DMS153 treated with DMSO at 0.1 percent for 48 hours (cell line): ENCODE measurements at regions not wholly inside any gene's neighbourhood (a gene's known extent, or its start where the extent isn't known, plus 50 kb on each side); places are given as distances from the start of the nearest gene placed in this dataset.

Experiments
- DNase-seq: peaks from one replicate; lab custom pipeline; 2025; ENCODE audit not compliant: unreplicated experiment; lab: John Stamatoyannopoulos, UW

DNA sequence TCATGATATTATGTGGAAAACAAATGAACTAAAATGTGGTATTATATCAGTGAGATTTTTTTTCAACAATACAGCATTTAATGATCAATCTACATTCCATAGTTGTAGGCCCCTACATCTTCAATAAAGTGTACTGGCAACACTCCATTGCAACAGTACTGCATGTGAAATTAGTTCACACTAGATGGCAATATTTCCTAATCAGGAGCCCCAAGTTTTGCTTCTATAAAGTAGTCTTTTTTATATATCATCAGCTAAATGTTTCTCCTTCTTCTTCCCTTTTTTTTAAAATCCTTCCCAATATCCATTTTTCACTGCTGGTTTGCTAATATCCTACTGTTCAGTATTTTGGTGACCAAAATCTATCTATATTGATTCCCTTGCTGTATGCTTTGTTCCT, 528.3 kb upstream of the ATXN8OS start:
- DNase-seq: no peak

DNA sequence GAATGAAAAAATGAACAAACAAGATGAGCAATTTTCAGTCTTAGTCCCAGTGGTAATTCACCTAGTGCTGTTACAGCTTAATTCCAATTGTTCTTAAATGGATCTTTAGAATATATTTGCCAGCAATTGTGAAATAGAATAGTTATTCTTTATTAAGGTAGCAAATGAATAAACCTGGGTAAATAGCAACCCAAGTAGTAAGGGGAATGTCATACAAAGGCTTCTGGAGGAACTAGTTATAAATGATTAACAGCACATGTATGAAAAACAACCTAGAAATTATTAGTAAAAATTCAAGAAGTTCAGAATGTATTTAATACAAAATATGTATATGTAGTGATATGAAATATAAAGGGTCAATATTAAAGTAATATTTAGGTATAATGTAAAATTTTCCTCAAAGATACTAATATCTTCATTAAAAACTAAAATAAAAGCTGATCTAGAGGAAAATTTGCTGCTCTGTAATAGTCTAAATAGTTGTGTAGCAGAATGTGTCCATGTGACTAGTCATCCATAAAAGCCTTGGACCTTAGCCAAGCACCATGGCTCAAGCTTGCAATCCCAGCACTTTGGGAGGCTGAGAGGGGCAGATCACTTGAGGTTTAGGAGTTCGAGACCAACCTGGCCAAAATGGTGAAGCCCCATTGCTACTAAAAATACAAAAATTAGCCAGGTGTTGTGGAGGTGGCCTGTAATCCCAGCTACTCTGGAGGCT, 535.9 kb upstream of the ATXN8OS start:
- no peak for DNase-seq

- no peak for DNase-seq
Observed at GRCh38 chr13:69567514-69567913, 540.1 kb upstream of the ATXN8OS start.

DNA sequence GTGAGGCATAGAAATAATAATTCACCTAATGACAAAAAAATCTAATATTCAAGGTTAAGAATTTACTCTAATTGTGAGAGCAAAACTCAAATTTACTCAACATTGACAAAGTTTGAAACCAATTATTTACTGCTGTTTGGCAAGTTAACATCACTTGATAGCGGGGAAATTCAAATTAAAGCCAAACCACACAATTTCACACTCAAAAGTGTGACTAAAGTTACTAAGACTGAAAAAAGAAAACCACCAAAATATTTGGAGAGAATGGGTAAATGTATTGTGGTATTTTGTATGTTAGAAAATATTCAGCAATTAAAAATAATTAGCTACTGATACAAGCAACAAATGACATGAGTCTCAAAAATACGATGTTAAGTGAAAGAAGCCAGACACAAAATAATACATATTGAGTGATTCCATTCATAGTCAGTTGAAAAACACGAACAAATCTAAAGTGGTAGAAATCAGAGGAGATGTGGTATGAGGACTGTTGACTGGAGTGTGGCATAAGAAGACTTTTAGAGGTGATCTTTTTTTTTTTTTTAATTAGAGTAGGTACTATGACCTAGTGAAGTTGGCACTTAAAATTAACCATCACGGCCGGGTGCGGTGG, 541.4 kb upstream of the ATXN8OS start:
- DNase-seq: no peak

DNA sequence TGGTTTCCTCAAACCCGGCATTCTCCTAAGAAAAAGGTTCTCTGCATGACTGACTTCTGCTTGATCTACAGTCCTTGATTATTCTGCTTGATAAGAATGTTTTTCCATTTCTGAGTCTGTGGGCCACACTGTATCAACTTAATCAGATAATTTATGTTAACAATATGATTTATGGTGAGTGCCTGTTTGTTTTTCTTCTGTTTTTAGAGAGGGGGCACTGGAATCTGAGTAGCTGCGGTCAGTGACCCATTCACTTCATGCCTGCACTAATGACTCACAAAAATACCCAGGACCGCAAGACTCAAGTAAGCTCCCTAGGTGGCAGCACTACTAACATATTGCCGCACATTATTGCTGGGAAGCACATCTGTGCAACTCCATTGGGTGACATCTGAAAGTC, 542.3 kb upstream of the ATXN8OS start:
- DNase-seq: no peak

GRCh38 chr13:69556540-69557196, 551.0 kb upstream of the ATXN8OS start:
- DNase-seq: no peak

DNA sequence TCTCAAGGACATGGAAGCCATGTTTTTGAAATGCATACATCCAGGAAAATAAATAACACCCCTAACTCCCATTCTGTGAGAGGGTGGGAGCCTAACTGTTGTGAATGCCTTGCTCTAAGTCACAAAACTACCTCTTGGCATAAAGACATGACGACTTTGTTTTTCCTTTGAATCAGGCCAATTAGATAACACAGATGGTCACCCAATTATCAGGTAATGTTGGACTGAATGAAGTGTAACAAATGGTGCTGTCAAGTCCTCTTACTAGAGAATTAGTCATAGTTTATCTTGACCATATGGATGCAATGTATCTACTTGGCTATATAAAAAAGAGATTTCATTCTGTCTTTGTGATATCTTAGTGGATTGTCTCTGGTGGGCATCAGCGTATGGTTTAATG, 553.6 kb upstream of the ATXN8OS start:
- DNase-seq: no peak

- no peak for DNase-seq
Observed at GRCh38 chr13:69551193-69551592, 556.4 kb upstream of the ATXN8OS start.

GRCh38 chr13:69547780-69548179, 559.8 kb upstream of the ATXN8OS start:
- no peak for DNase-seq

GRCh38 chr13:69545551-69545950, 562.1 kb upstream of the ATXN8OS start:
- DNase-seq: no peak

DNA sequence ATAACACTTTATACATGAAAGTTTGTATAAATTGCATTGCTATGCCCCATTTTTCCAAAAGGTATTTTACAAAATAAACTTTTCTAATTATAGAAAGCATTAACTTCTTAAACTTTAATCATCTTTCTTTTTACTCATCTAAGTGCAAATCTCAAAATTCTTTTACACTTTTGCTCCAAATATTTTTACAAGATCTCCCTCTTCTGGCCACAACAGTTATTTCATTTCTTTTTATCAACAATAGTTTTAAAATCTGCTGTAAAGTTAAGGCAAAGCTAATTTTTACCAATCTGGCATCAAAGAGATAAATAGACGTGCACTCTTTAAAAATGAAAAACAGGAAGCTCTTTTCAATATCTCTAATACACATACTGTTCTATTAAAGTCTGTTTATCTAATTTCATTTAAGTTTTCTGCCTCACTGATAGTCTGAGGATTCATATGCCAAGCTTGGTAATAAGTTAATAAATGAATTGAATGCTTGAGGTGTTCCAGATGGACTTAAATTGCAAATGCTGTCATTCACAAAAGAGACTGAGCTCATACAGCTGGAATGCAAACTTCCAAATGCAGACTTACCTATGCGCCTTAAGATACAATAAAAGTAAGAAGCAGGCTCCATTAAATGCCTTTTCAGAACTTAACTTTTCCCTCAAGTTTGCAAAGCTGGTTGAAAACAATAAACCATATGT, 583.0 kb upstream of the ATXN8OS start:
- DNase-seq: no peak

- no peak for DNase-seq
Observed at GRCh38 chr13:69496981-69497380, 610.6 kb upstream of the ATXN8OS start.

GRCh38 chr13:69495096-69495495, 612.5 kb upstream of the ATXN8OS start:
- DNase-seq: no peak

GRCh38 chr13:69487576-69487975, 620.0 kb upstream of the ATXN8OS start:
- no peak for DNase-seq

GRCh38 chr13:69485991-69486592, 621.5 kb upstream of the ATXN8OS start:
- no peak for DNase-seq

- DNase-seq: no peak
Observed at GRCh38 chr13:69477451-69477850, 630.2 kb upstream of the ATXN8OS start.

GRCh38 chr13:69474011-69474685, 633.5 kb upstream of the ATXN8OS start:
- DNase-seq: no peak

- no peak for DNase-seq
Observed at GRCh38 chr13:69468624-69469023, 639.0 kb upstream of the ATXN8OS start.

GRCh38 chr13:69461397-69461796, 646.2 kb upstream of the ATXN8OS start:
- no peak for DNase-seq

GRCh38 chr13:69459346-69459745, 648.3 kb upstream of the ATXN8OS start:
- DNase-seq: no peak

GRCh38 chr13:69458013-69458412, 649.6 kb upstream of the ATXN8OS start:
- no peak for DNase-seq
